A549 (cell line): ENCODE measurements at regions not wholly inside any gene's neighbourhood (a gene's known extent, or its start where the extent isn't known, plus 50 kb on each side); places are given as distances from the start of the nearest gene placed in this dataset.

Experiments used
- ATAC-seq, 2 experiments: fragments of 200-7000 bp in 1 of 2; fragments of >200 bp in 1 of 2; cut with Nextera tagmentation in 1 of 2; cut with Tn5 transposase in 1 of 2; 3 replicates each; pipeline versions ENCODE4 v1.8.0 to v1.9.1; 2018 to 2020; ENCODE audit warnings: mild to moderate bottlenecking in 1 of 2, moderate library complexity in 1 of 2
- CTCF ChIA-PET: fragments of 300-600 bp; sonication (Branson Sonifier 250); formaldehyde crosslinking; extraction: SDS; loops from one replicate; lab custom pipeline; 2021; ENCODE audit warnings: antibody characterized with exemption, inconsistent platforms; lab: Yijun Ruan, JAX
- POLR2A ChIA-PET: fragments of 350-600 bp; formaldehyde crosslinking; extraction: SDS; loops from one replicate; lab custom pipeline; 2021; ENCODE audit warnings: antibody characterized with exemption, inconsistent platforms; lab: Yijun Ruan, JAX
- DNase-seq, 2 experiments: peaks; one replicate each; pipeline versions ENCODE4 v3.0.0 to v3.0.0-alpha.2; 2011 to 2016; ENCODE audit warnings: low read depth in 1 of 2, low spot score in 1 of 2
- FAIRE-seq: peaks from 2 replicates; lab custom pipeline; 2011; peaks lifted over from hg19 to GRCh38; lab: Jason Lieb, UNC
- H3K27ac ChIP-seq, 2 experiments: fragments of >200 bp; sonication (Bioruptor Twin); formaldehyde crosslinking; 3 replicates each; pipeline ENCODE4 v1.5.1; 2016 to 2017
- H3K4me1 ChIP-seq: fragments of >200 bp; sonication (Bioruptor Twin); formaldehyde crosslinking; 3 replicates; pipeline ENCODE4 v1.6.1; 2016
- H3K4me2 ChIP-seq: fragments of >200 bp; sonication (Bioruptor Twin); formaldehyde crosslinking; 3 replicates; pipeline ENCODE4 v1.6.1; 2016
- H3K4me3 ChIP-seq: fragments of >200 bp; sonication (Bioruptor Twin); formaldehyde crosslinking; 3 replicates; pipeline ENCODE4 v1.5.1; 2016
- H3K9me3 ChIP-seq: fragments of >200 bp; sonication (Bioruptor Twin); formaldehyde crosslinking; 3 replicates; pipeline ENCODE4 v1.6.1; 2016
- BHLHE40 ChIP-seq: IDR thresholded peaks from 2 replicates; pipeline ENCODE4 v1.6.1; 2012; ENCODE audit warnings: low read depth, low read length, inconsistent platforms
- CBX8 ChIP-seq: fragments of 200-600 bp; sonication (generic); IDR thresholded peaks from 2 replicates; pipeline ENCODE4 v1.6.1; 2016
- CHD2 ChIP-seq: fragments of 150-350 bp; IDR thresholded peaks from 2 replicates; pipeline ENCODE4 v1.6.1; 2014; ENCODE audit warnings: low read length; ENCODE audit not compliant: partially characterized antibody
- EHMT2 ChIP-seq: fragments of 200-600 bp; sonication (generic); IDR thresholded peaks from 2 replicates; pipeline ENCODE4 v1.6.1; 2016; ENCODE audit warnings: antibody characterized with exemption, low read depth, mild to moderate bottlenecking, moderate library complexity
- EP300 ChIP-seq, 2 experiments: fragments of >200 bp; sonication (Bioruptor Twin); formaldehyde crosslinking; IDR thresholded peaks; 2 replicates in 1 of 2; 3 replicates in 1 of 2; pipeline ENCODE4 v1.6.1; 2016 to 2017
- FOSB ChIP-seq: fragments of 250-450 bp; sonication (Bioruptor Pico); IDR thresholded peaks from 2 replicates; pipeline ENCODE4 v1.5.0; 2020; ENCODE audit warnings: mild to moderate bottlenecking, moderate library complexity
- FOSL2 ChIP-seq, 2 experiments: fragments of 450-650 bp in 1 of 2; fragments of >200 bp in 1 of 2; sonication (Bioruptor Twin) in 1 of 2; formaldehyde crosslinking; IDR thresholded peaks; 2 replicates each; pipeline versions ENCODE4 v1.5.0 to v1.6.1; 2016 to 2020; ENCODE audit warnings: mild to moderate bottlenecking in 1 of 2, moderate library complexity in 1 of 2
- GATA3 ChIP-seq: IDR thresholded peaks from 2 replicates; pipeline ENCODE4 v1.6.1; 2012; ENCODE audit warnings: borderline replicate concordance
- HOXB13 ChIP-seq: fragments of 250-450 bp; sonication (Bioruptor Pico); IDR thresholded peaks from 2 replicates; pipeline ENCODE4 v1.5.0; 2020; ENCODE audit warnings: low read depth, mild to moderate bottlenecking, moderate library complexity
- MAZ ChIP-seq: fragments of 150-350 bp; IDR thresholded peaks from 2 replicates; pipeline ENCODE4 v1.6.1; 2014; ENCODE audit warnings: antibody characterized with exemption, low read depth, low read length, borderline replicate concordance
- MYC ChIP-seq: IDR thresholded peaks from 2 replicates; pipeline ENCODE4 v1.6.1; 2012; ENCODE audit warnings: mild to moderate bottlenecking, inconsistent platforms, low read length, improper control_type of control experiment, borderline replicate concordance
- NPAS2 ChIP-seq: fragments of 250-450 bp; sonication (Bioruptor Pico); IDR thresholded peaks from 2 replicates; pipeline ENCODE4 v1.8.0; 2022; ENCODE audit warnings: mild to moderate bottlenecking, moderate library complexity, borderline replicate concordance
- NR3C1 ChIP-seq: fragments of >200 bp; sonication (Bioruptor Twin); formaldehyde crosslinking; IDR thresholded peaks from 3 replicates; pipeline ENCODE4 v1.6.1; 2017
- PHF8 ChIP-seq: fragments of 200-600 bp; sonication (generic); IDR thresholded peaks from 2 replicates; pipeline ENCODE4 v1.6.1; 2016; ENCODE audit warnings: low read depth, mild to moderate bottlenecking, antibody characterized with exemption, moderate library complexity, borderline replicate concordance
- POLR2AphosphoS2 ChIP-seq: conservative IDR thresholded peaks from 2 replicates; pipeline ENCODE4 v1.6.1; 2012; ENCODE audit warnings: low read length, improper control_type of control experiment, inconsistent platforms
- RARB ChIP-seq: fragments of 250-450 bp; sonication (Bioruptor Pico); IDR thresholded peaks from 2 replicates; pipeline ENCODE4 v1.8.0; 2021; ENCODE audit warnings: mild to moderate bottlenecking, moderate library complexity
- SMC3 ChIP-seq: fragments of >200 bp; sonication (Bioruptor Twin); formaldehyde crosslinking; IDR thresholded peaks from 3 replicates; pipeline ENCODE4 v1.6.1; 2018; ENCODE audit warnings: inconsistent platforms
- TFCP2L1 ChIP-seq: fragments of 250-450 bp; sonication (Bioruptor Pico); IDR thresholded peaks from 2 replicates; pipeline ENCODE4 v1.5.0; 2021; ENCODE audit warnings: mild to moderate bottlenecking
- ZFP36 ChIP-seq: fragments of 450-650 bp; IDR thresholded peaks from 2 replicates; pipeline ENCODE4 v1.6.1; 2014; ENCODE audit warnings: borderline replicate concordance; ENCODE audit not compliant: partially characterized antibody
- ZSCAN20 ChIP-seq: fragments of 250-450 bp; sonication (Bioruptor Pico); IDR thresholded peaks from 2 replicates; pipeline ENCODE4 v1.8.0; 2022; ENCODE audit warnings: mild to moderate bottlenecking, moderate library complexity
- WGBS: methylation state at CpG from one replicate; pipeline ENCODE4 v1.1.6; 2017; ENCODE audit errors: missing lambda C conversion rate; 5-methylcytosine and 5-hydroxymethylcytosine counted together
- TF ChIP-seq, protein P1 (sequence below): fragments of 150-350 bp; IDR thresholded peaks from 2 replicates; pipeline ENCODE4 v1.6.1; 2014; ENCODE audit warnings: low read depth, mild to moderate bottlenecking, low read length
- TF ChIP-seq, protein P2 (sequence below): fragments of 450-650 bp; IDR thresholded peaks from 2 replicates; pipeline ENCODE4 v1.6.1; 2014; ENCODE audit warnings: antibody characterized with exemption

DNA sequence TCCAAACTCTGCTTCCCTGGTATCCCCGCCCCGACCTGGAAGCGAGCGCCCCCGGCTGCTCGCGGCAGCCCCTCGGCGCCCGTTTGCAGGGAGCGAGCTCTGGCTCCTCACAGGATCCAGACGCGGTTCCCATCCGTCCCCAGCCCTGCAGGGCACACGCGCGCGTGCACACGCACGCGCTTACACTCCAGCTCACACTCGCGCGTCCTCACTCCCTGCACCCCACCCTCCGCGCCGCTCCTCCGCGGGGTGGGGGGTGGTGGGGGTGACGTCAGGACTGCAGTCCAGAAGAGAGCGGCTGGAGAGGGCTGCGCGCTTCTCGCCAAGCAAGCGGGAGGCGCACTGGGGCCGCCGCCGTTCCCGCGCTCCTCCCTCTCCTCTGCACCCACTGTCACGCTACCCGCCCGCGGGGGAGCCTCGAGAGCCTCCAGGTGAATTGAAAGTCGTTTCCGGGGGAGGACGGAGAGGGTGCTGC, 255.6 kb downstream of the OTUD1 start:
- WGBS = 0% methylated on average over 14 of the region's 49 CpGs
- ChIA-PET POLR2A (no interaction called here), CTCF (interaction anchor here (1.4 kb wide), 1 partner anchor 536 kb away, joined by 7 read pairs; no protein-coding TSS in a partner anchor)
- FAIRE-seq (no peak), DNase-seq (peak in 1 of 2 experiments; percentile 11), ATAC-seq (peak in 1 of 2 experiments; percentile 39; a peak in 3 of 6 replicates)
- H3K9me3 ChIP-seq = no peaks in the 10 kb centered on the region
- peak overlapping the region; percentile 38; the same call in 2 of the 3 replicates for H3K4me2 ChIP-seq
- H3K4me1 ChIP-seq = no peaks in the 10 kb centered on the region
- H3K4me3 ChIP-seq = no peak overlapping the region; the same call in 2 of the 3 replicates
- no peak overlapping the region for H3K27ac ChIP-seq
- TF ChIP-seq, protein P1, sequence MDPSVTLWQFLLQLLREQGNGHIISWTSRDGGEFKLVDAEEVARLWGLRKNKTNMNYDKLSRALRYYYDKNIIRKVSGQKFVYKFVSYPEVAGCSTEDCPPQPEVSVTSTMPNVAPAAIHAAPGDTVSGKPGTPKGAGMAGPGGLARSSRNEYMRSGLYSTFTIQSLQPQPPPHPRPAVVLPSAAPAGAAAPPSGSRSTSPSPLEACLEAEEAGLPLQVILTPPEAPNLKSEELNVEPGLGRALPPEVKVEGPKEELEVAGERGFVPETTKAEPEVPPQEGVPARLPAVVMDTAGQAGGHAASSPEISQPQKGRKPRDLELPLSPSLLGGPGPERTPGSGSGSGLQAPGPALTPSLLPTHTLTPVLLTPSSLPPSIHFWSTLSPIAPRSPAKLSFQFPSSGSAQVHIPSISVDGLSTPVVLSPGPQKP = no peak
- TF ChIP-seq FOSL2 (IDR thresholded peaks at IDR 0.05) (no peak), FOSL2 (CRISPR knock-in tag; IDR thresholded peaks at IDR 0.05) (no peak), SMC3 (no peak), EHMT2 (no peak), TFCP2L1 (CRISPR knock-in tag) (no peak), EP300 (IDR thresholded peaks at IDR 0.05) (no peak), ZSCAN20 (CRISPR knock-in tag) (no peak), FOSB (CRISPR knock-in tag) (no peak), POLR2AphosphoS2 (no peak), RARB (CRISPR knock-in tag) (no peak)
- TF ChIP-seq, protein P2, sequence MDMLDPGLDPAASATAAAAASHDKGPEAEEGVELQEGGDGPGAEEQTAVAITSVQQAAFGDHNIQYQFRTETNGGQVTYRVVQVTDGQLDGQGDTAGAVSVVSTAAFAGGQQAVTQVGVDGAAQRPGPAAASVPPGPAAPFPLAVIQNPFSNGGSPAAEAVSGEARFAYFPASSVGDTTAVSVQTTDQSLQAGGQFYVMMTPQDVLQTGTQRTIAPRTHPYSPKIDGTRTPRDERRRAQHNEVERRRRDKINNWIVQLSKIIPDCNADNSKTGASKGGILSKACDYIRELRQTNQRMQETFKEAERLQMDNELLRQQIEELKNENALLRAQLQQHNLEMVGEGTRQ = no peak

DNA sequence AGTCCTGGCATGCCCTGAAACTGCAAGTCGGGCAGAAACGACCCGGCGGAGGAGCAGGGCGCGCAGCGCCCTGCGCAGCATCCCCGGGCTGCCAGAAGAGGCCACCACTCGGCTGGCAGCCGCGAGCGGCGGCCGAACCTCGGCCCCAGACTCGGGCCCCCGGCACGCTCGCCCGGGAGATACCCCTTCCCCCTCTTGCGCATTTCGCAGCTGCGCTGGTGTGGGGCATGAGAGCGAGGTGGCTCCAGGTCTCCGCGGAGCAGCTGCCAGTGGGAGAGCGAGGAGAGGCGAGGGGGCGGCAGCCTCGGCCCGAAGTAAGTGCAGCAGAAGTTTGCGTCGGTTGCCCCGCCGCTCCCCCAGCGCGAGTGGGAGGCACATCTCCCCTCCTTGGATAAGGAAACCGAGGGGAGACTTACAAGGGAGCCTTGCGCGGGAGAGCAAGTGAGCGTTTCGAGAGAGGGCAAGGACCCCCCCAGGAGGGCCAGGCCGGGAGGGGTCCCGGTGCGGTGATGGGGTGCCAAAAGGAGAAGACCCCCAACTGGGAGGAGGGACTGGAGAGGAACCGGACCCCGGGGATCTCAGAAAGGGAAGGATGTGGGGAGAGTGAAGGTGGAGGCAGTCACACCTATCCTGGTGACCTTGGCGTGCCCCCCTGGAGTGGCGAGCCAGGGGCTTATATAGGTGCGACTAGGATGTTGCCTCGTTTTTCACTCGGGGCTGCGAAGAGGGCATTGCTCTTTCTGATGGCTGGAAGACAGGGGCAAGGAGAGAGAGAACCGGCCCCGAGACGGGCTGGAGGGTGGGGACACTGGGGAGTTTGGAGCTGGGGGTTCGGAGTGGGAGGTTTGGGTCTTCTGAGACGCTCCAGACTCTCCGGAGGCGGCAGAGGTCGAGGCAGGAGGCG, 256.3 kb downstream of the OTUD1 start:
- Histone ChIP-seq H3K9me3 (no peaks in the 10 kb centered on the region), H3K27ac (no peak overlapping the region), H3K4me1 (no peaks in the 10 kb centered on the region), H3K4me3 (no peak overlapping the region; the same call in 2 of the 3 replicates), H3K4me2 (peak overlapping the region; percentile 38; the same call in 2 of the 3 replicates)
- FAIRE-seq (no peak), DNase-seq (no peak), ATAC-seq (peak in 1 of 2 experiments; percentile 68; a peak in 3 of 6 replicates)
- ChIA-PET POLR2A (no interaction called here), CTCF (interaction anchor here (1.2 to 1.4 kb wide), 2 partner anchors 380 to 537 kb away, joined by 5 to 7 read pairs; no protein-coding TSS in a partner anchor)
- 18% methylated on average over 36 of the region's 63 CpGs for WGBS
- no peak for TF ChIP-seq MYC
- TF ChIP-seq, protein P1 = no peak
- TF ChIP-seq, protein P2 = no peak
- no peak for TF ChIP-seq HOXB13 (CRISPR knock-in tag)
- no peak for TF ChIP-seq NPAS2
- no peak for TF ChIP-seq BHLHE40
- TF ChIP-seq CBX8 = no peak
- no peak for TF ChIP-seq GATA3
- TF ChIP-seq ZFP36 = no peak
- no peak for TF ChIP-seq MAZ
- TF ChIP-seq PHF8 = no peak
- TF ChIP-seq CHD2 = no peak
- no peak for TF ChIP-seq NR3C1
- TF ChIP-seq FOSL2 (IDR thresholded peaks at IDR 0.05) = no peak
- TF ChIP-seq FOSL2 (CRISPR knock-in tag; IDR thresholded peaks at IDR 0.05) = no peak
